Ishikawa (cell line): ENCODE measurements at regions not wholly inside any gene's neighbourhood (a gene's known extent, or its start where the extent isn't known, plus 50 kb on each side); places are given as distances from the start of the nearest gene placed in this dataset.

Experiments
- CEBPB ChIP-seq: IDR thresholded peaks from 2 replicates; pipeline ENCODE4 v1.6.1; 2012
- CREB1 ChIP-seq: IDR thresholded peaks from 2 replicates; pipeline ENCODE4 v1.6.1; 2012; ENCODE audit warnings: low read depth
- EGR1 ChIP-seq: IDR thresholded peaks from 2 replicates; pipeline ENCODE4 v1.6.1; 2012
- EP300 ChIP-seq: IDR thresholded peaks from 2 replicates; pipeline ENCODE4 v1.6.1; 2012; ENCODE audit warnings: borderline replicate concordance
- FOXM1 ChIP-seq: IDR thresholded peaks from 2 replicates; pipeline ENCODE4 v1.6.1; 2012; ENCODE audit warnings: low read depth, borderline replicate concordance
- NFIC ChIP-seq: IDR thresholded peaks from 2 replicates; pipeline ENCODE4 v1.6.1; 2012
- RAD21 ChIP-seq: IDR thresholded peaks from 2 replicates; pipeline ENCODE4 v1.6.1; 2012; ENCODE audit warnings: low read depth
- TAF1 ChIP-seq: IDR thresholded peaks from 2 replicates; pipeline ENCODE4 v1.6.1; 2012; ENCODE audit warnings: low read depth, mild to moderate bottlenecking
- TCF12 ChIP-seq: IDR thresholded peaks from 2 replicates; pipeline ENCODE4 v1.6.1; 2012; ENCODE audit warnings: low read depth
- TEAD4 ChIP-seq: IDR thresholded peaks from 2 replicates; pipeline ENCODE4 v1.6.1; 2012
- YY1 ChIP-seq: IDR thresholded peaks from 2 replicates; pipeline ENCODE4 v1.6.1; 2012; ENCODE audit warnings: low read depth
- ZBTB7A ChIP-seq: IDR thresholded peaks from 2 replicates; pipeline ENCODE4 v1.6.1; 2012; ENCODE audit warnings: low read depth
- TF ChIP-seq, protein P1 (sequence below): IDR thresholded peaks from 2 replicates; pipeline ENCODE4 v1.6.1; 2012
- TF ChIP-seq, protein P2 (sequence below): IDR thresholded peaks from 2 replicates; pipeline ENCODE4 v1.6.1; 2012
- TF ChIP-seq, protein P3 (sequence below): IDR thresholded peaks from 2 replicates; pipeline ENCODE4 v1.6.1; 2012; ENCODE audit warnings: low read depth, mild to moderate bottlenecking

DNA sequence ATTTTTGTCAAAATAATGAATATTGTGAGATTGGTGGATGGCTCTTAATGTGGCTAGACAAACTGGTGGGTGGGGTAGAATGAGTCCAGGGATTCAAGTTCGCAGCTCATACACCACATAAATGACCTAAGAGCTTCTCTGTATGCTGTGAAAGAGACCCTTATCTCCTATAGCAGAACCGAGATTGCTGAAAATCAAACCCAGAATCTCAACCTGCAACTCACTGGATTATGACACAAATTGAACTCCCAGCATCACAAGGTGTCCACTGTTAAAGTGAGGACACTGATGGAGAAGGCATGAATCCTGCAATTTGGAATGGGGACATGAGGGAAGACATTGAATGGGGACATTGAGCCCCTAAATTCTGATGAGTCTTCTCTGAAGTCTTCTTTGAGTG lies 51.3 kb upstream of the CNKSR3 start:
- TF ChIP-seq, protein P1, sequence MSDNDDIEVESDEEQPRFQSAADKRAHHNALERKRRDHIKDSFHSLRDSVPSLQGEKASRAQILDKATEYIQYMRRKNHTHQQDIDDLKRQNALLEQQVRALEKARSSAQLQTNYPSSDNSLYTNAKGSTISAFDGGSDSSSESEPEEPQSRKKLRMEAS = no peak
- TF ChIP-seq RAD21 = no peak
- no peak for TF ChIP-seq FOXM1
- no peak for TF ChIP-seq YY1

DNA sequence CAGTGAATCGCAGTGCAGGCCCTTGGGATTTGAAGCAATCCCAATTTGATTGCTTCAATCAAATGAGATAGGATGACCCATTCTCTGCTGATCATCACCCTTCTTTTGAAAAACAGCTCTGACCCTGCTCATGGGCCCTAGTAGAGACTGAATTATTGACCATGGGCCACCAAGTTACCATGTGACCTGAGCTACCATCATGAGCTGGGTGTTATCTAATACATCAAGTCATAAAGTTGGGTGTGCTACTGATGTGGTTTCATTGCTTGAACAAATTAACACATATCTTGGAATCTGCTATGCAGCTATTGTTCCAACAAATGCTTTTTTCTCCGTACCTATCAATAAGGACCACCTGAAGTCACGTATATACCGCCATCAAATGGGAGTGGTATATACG lies 54.8 kb upstream of the CNKSR3 start:
- TF ChIP-seq CREB1 (no peak), ZBTB7A (no peak), CEBPB (no peak), RAD21 (no peak), EP300 (no peak), TAF1 (no peak), YY1 (no peak), EGR1 (no peak), NFIC (no peak), TEAD4 (no peak), FOXM1 (no peak), TCF12 (no peak)
- TF ChIP-seq, protein P2, sequence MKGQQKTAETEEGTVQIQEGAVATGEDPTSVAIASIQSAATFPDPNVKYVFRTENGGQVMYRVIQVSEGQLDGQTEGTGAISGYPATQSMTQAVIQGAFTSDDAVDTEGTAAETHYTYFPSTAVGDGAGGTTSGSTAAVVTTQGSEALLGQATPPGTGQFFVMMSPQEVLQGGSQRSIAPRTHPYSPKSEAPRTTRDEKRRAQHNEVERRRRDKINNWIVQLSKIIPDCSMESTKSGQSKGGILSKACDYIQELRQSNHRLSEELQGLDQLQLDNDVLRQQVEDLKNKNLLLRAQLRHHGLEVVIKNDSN = no peak
- TF ChIP-seq, protein P1 = no peak
- TF ChIP-seq, protein P3, sequence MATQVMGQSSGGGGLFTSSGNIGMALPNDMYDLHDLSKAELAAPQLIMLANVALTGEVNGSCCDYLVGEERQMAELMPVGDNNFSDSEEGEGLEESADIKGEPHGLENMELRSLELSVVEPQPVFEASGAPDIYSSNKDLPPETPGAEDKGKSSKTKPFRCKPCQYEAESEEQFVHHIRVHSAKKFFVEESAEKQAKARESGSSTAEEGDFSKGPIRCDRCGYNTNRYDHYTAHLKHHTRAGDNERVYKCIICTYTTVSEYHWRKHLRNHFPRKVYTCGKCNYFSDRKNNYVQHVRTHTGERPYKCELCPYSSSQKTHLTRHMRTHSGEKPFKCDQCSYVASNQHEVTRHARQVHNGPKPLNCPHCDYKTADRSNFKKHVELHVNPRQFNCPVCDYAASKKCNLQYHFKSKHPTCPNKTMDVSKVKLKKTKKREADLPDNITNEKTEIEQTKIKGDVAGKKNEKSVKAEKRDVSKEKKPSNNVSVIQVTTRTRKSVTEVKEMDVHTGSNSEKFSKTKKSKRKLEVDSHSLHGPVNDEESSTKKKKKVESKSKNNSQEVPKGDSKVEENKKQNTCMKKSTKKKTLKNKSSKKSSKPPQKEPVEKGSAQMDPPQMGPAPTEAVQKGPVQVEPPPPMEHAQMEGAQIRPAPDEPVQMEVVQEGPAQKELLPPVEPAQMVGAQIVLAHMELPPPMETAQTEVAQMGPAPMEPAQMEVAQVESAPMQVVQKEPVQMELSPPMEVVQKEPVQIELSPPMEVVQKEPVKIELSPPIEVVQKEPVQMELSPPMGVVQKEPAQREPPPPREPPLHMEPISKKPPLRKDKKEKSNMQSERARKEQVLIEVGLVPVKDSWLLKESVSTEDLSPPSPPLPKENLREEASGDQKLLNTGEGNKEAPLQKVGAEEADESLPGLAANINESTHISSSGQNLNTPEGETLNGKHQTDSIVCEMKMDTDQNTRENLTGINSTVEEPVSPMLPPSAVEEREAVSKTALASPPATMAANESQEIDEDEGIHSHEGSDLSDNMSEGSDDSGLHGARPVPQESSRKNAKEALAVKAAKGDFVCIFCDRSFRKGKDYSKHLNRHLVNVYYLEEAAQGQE = no peak

DNA sequence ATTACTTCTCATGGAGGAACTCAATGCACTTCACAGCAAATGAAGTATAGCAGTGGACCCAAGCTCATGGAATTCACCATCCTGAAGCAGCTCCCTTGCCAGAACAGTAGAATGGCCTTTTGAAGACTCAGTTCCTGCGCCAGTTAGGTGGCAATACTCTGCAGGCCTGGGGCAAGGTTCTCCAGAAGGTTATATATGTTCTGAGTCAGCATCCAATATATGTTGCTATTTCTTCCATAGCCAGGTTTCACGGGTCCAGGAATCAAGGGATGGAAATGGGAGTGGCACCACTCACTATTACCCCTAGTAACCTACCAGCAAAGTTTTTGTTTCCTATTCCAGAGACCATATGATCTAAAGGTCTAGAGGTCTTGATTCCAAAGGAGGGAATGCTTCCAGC lies 56.4 kb upstream of the CNKSR3 start:
- TF ChIP-seq, protein P3 = no peak
- TF ChIP-seq, protein P1 = no peak
- TF ChIP-seq EP300 = no peak
- no peak for TF ChIP-seq NFIC
- TF ChIP-seq YY1 = no peak
- TF ChIP-seq RAD21 = no peak
- no peak for TF ChIP-seq CEBPB
- TF ChIP-seq EGR1 = no peak
- TF ChIP-seq, protein P2 = no peak
- no peak for TF ChIP-seq TEAD4
- TF ChIP-seq CREB1 = no peak
- TF ChIP-seq ZBTB7A = no peak
- no peak for TF ChIP-seq TAF1
- TF ChIP-seq FOXM1 = no peak
- TF ChIP-seq TCF12 = no peak

DNA sequence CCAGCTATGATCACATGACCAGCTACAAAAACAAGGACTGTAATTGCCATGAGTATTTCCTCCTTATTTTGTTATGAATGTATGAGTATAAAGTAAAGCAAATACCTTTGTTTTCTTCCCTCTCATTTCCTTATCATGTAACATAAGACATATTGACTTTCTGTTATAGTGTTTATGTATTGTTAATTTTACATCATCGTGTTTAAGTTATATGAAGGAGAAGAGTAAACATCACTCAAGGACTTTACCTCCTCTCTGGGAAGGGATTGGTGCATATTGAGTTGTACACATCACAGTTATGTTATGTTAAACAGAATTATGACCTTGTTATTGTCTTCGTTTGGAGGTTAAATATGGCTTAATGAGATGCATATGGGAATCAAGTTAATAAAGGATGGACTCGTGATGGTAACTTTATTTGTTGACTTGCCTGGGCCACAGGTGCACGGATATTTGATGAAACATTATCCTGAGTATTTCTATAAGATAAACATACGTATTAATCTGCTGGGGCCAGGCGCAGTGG lies 57.3 kb upstream of the CNKSR3 start:
- TF ChIP-seq EGR1 (no peak), RAD21 (no peak), YY1 (no peak), TEAD4 (no peak), EP300 (no peak), ZBTB7A (no peak), TCF12 (no peak), NFIC (no peak), TAF1 (no peak)
- TF ChIP-seq, protein P2 = no peak

DNA sequence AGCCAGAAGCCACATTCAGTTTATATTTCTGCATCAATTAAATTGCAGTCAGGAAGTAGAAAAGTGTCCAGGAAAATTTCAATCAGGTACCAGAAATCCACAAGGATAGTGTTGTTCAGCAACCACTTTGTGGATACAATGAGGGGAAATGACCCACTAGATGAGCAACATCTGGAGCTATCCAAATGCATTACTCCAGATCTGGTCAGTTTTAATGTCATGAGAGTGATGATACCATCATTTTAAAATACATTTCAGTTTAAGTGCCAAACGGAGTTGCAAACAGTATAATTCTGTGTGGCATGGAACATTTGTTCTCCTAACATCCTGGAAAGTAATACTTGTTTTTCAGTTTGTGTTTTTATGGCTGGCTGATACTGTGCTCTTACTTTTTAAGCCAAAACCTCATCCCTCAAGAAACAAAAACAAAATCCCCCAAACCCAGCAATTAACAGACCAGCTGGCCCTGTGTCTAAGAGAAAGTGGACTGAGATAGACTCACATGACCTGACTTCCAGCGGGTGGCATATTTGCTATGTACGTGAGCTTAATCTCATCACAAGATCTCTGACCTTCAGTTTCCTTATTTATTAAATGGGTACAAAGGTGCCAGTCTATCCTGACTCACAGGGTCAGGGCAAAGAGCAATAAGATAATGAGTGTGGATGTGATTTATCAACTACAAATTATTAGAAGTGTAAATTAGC lies 58.8 kb upstream of the CNKSR3 start:
- TF ChIP-seq TEAD4 = no peak
- TF ChIP-seq EGR1 = no peak
- TF ChIP-seq, protein P3 = no peak
- TF ChIP-seq, protein P2 = no peak
- TF ChIP-seq CREB1 = no peak
- no peak for TF ChIP-seq TAF1
- TF ChIP-seq CEBPB = no peak
- TF ChIP-seq YY1 = no peak
- no peak for TF ChIP-seq FOXM1
- no peak for TF ChIP-seq EP300
- TF ChIP-seq NFIC = no peak
- no peak for TF ChIP-seq ZBTB7A
- TF ChIP-seq RAD21 = no peak
